GM23248 (cell line): ENCODE measurements at regions not wholly inside any gene's neighbourhood (a gene's known extent, or its start where the extent isn't known, plus 50 kb on each side); places are given as distances from the start of the nearest gene placed in this dataset.

ENCODE experiments used
- EZH2 ChIP-seq: fragments of 200-600 bp; sonication (generic); IDR thresholded peaks from 2 replicates; pipeline ENCODE4 v1.6.1; 2018; ENCODE audit warnings: antibody characterized with exemption, mild to moderate bottlenecking; ENCODE audit not compliant: insufficient read depth, poor library complexity, severe bottlenecking
- EZH2phosphoT487 ChIP-seq: fragments of 200-600 bp; sonication (generic); IDR thresholded peaks from 2 replicates; pipeline ENCODE4 v1.6.1; 2018; ENCODE audit warnings: antibody characterized with exemption, moderate library complexity, mild to moderate bottlenecking, low read depth; ENCODE audit not compliant: insufficient read depth

DNA sequence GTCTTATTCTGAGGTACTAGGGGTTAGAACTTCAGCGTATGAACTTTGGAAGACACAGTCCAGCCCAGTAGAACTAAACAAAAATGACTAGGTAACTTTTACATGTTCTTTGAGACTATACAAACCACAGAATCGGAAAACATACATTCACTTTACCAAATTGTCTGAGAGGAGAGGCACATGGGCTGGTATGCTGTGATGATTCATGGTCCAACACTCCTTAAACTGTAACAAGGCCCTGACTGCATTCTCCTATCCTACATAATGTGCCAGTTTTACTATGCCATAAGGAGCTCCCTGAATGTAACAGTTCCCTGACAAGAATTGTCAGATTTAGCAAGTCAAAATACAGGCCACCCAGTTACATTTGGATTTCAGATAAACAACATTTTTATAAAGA is 640.0 kb downstream of the RAB28 start:
- TF ChIP-seq EZH2 (no peak), EZH2phosphoT487 (no peak)
